Fibroblast of skin of abdomen (primary cell): ENCODE measurements at regions not wholly inside any gene's neighbourhood (a gene's known extent, or its start where the extent isn't known, plus 50 kb on each side); places are given as distances from the start of the nearest gene placed in this dataset.
A peak's percentile ranks its signal among the peaks of the same experiment; 100 is the strongest.
"Not testable (repeated sequence)": the region's sequence is repeated elsewhere in the genome, so short reads cannot be mapped to it uniquely, and the experiment has no call there.

Experiments used
- DNase-seq: peaks from one replicate; pipeline ENCODE4 v3.0.0-alpha.2; 2013

- no peak for DNase-seq
Observed at GRCh38 chr20:2203436-2203835, 92.4 kb upstream of the TGM3 start.

GRCh38 chr20:2204021-2204420 lies 91.8 kb upstream of the TGM3 start:
- DNase-seq: no peak

- DNase-seq: peak; percentile 58
Observed at GRCh38 chr20:2206957-2207769, 88.6 kb upstream of the TGM3 start.

DNA sequence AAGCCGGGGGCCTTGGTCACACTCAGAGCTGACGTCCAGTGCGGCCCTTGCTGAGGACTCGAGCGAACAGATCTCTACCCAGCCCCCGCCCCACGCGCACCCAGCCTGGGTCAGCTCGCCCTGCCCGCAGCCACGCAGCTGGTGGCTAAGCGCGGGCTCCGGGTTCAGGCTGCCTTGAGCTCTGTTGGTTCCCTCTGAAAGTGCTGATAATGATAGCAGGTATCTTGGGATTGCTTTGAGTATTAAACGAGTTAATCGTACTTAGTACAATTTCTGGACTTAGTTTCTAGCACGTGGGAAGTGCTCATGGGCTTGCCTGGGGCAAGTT lies 88.1 kb upstream of the TGM3 start:
- no peak for DNase-seq

GRCh38 chr20:2208897-2209296 lies 86.9 kb upstream of the TGM3 start:
- no peak for DNase-seq

- DNase-seq: peak; percentile 70
Observed at GRCh38 chr20:2210646-2211552, 84.9 kb upstream of the TGM3 start.

DNA sequence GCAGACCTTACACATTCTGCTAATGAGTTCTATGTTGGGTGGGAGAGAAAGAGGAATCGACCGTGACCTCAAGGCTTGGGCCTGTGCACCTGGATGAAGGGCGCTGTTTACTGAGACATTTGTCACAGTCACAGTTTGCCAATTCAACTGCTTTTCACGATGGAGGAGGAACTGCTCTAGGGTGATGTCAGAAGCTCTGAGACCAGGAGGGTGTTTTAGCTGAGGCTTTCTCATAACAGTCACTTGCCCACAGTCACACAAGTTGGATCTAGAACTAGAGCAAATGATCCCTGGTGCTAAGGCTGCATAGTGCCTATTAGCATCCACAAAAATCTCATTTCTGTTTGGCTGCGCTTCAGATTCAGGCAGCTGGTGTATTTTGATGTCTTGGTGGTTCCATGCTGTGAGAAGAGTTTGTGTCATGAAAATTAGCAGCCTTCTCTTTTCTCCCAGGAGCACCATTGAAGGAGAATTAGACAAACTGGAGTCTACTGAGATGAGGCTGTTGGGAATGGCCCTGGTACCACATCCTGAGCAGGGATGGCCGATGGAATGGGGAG lies 83.3 kb upstream of the TGM3 start:
- no peak for DNase-seq

DNA sequence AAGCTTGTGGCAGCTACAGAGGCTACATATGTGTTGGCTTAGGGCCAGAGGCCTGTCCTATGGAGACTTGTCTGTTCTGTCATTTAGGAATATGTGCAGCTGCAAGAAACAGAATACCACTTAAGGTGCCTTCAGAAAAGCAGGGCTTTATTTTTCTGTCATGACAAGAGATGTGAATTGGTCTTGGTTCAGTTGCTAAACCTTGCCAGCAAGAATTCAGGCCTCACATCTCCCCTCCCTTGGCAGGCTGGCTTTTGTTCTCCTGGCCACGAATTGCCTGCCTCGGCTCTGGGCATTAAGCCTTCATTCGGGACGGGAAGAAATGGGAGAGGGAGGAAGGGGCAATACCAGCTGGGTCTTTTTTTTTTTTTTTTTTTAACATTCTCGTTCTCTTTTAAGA lies 82.4 kb upstream of the TGM3 start:
- DNase-seq: no peak

- no peak for DNase-seq
Observed at GRCh38 chr20:2217857-2218539, 77.8 kb upstream of the TGM3 start.

DNA sequence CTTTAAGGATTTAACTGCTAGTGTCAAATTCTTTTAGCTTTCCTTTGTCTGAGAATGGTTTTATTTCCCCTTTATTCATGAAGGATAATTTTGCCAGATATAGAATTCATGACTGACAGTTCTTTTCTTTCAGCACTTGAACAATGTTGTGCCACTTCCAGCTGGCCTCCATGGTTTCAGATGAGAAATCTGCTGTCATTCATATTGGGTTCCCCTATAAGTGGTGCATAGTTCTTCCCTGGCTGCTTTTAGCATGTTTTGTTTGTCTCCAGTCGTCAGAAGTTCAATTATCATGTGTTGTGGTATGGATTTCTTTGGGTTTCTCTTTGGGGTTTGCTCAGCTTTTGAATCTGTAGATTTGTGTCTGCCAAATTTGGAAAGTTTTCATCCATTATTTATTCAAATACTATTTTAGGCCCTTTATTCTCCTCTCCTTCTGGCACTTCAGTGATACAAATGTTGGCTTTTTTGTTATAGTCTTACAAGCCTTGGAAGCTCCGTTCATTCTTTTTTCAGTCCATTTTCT lies 76.3 kb upstream of the TGM3 start:
- DNase-seq: no peak

- no peak for DNase-seq
Observed at GRCh38 chr20:2220298-2220697, 75.5 kb upstream of the TGM3 start.

GRCh38 chr20:2221921-2222320 lies 73.9 kb upstream of the TGM3 start:
- no peak for DNase-seq

DNA sequence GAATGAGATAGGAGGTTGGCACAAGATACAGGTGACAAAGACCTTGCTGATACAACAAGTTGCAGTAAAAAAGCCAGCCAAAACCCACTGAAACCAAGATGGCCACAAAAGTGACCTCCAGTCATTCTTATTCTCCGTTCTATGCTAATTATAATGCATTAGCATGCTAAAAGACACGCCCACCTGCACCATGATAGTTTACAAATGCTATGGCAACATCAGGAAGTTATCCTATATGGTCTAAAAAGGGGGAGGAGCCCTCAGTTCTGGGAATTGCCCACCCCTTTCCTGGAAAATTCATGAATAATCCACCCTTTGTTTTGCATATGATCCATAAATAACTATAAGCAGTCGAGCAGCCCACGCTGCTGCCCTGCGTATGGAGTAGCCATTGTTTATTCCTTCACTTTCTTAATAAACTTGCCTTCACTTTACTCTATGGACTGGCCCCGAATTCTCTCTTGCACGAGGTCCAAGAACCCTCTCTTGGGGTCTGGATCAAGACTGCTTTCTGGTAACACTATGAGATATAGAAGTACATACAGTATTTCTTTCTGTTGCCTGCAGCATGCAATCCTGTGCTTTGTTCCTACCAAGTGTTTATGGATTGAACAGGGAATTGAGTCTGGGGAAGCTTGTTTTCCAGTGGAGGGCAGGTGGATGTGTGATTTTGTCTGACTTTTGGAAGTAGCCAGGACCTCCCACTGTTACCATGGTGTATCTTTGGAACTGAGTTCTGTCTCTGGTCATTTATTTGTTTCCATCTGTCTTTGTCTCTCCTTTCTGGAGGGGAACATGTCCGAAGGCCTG lies 72.0 kb upstream of the TGM3 start:
- no peak for DNase-seq

GRCh38 chr20:2224368-2224639 lies 71.5 kb upstream of the TGM3 start:
- no peak for DNase-seq

DNA sequence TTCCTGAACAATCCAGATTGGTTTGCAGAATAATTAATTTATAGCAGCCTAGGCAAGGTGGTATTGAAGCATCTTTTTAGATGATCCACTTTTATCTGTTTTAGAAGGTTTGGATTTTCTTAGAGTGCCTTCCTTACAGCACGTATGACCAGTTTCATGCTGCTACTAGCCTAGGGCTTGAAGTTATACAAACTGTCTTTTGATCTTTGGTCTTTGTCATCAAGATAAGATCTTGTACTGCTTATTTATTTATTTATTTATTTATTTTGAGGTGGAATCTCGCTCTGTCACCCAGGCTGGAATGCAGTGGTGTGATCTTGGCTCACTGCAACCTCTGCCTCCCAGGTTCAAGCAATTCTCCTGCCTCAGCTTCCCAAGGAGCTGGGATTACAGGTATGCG lies 68.5 kb upstream of the TGM3 start:
- not testable (repeated sequence) for DNase-seq

DNA sequence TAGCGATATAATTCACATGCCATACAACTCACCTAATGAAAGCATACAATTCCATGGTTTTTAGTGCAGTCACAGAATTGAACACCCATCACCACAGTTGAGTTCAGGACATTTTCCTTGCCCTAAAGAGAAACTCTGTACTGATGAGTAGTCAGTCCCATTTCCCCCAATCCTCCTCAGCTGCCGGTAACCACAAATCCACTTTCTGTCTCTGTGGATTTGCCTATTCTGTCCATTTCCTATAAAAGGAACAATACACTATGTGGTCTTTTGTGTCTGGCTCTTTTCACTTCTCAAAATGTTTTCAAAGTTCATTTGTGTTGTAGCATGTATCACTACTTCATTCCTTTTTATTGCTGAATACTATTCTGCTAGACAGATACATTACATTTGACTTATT lies 67.9 kb upstream of the TGM3 start:
- no peak for DNase-seq

GRCh38 chr20:2228926-2229325 lies 66.9 kb upstream of the TGM3 start:
- no peak for DNase-seq

DNA sequence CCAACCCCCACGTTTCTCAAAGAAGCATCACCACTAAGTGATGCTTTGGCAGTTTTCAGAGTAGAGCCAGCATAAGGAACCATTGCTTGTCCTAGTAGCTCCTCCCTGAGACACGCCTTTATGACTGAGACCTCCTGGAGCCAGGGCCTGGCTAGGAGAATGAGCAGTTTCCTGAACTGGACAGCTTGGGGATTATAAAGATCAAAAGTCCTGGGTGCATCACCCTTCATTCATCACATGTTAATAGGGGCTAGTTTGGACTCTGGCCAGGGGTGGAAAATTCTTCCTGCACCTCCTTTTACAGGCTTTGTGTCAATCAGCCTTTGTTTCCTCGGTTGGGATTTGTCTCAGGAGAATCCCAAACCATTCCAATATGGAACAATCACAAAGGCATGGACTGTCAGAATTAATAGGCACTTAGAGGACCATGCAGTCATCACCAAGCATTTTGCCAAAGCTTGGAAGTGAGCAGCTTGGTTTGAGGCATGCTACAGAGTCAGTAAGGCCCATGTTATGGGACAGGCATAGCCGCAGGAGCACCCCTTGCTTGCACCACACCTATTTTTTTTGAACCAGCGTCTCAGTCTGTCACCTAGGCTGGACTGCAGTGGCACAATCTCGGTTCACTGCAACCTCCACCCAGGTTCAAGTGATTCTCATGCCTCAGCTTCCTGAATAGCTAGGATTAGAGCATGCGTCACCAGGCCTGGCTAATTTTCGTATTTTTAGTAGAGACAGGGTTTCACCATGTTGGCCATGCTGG lies 64.9 kb upstream of the TGM3 start:
- no peak for DNase-seq

- DNase-seq: no peak
Observed at GRCh38 chr20:2231701-2232100, 64.1 kb upstream of the TGM3 start.

DNA sequence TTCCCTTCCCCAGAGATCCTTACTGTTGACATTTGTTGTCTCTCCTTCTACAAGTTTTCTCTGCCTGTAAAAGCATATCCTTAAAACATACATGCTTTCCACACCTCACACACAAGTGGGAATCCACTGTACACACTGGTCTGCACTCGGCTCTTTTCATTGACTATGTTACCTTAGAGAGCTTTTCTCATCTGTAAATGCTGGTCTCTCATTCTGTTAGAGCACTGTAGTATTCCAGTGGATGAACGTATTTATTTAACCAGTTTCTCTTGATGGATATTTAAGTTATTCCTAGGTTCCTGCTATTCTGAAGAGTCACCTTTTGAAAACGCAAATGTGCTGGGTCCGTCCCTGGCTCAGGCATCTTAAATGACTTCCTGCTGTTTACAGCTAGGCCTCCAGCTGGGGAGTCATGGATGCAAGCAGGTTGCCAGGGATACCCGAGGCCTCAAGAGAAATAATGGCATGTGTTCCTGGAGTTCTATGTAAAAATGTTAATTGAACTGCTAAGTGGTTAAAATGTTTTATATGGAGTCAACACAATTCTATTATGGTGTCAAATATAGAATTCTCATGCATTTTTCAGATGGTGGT lies 61.1 kb upstream of the TGM3 start:
- DNase-seq: peak; percentile 25

- peak; percentile 15 for DNase-seq
Observed at GRCh38 chr20:2236256-2236655, 59.5 kb upstream of the TGM3 start.
